ENCODE measurements at regions not wholly inside any gene's neighbourhood (a gene's known extent, or its start where the extent isn't known, plus 50 kb on each side); places are given as distances from the start of the nearest gene placed in this dataset.

DNA sequence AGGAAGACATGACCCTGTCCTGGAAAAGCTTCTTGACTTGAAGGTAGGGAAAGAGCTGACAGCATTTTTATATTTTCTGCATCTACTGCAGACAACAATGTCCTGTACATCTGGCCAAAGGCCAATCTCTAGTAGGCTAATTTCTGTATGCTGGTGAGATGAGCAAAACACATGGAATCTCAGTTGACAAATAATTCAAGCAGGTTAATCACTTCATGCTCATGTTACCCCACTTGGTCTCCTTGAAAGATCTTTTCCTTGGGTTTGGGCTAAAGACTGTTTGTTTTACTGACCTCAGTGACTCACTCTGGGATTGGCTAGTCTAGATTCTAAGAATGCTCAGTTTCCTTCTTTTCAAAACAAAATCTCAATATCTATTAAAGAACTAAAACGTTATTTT, 298.8 kb downstream of the LMO7 start:
- Mint-ChIP-seq H3K36me3 (ENCODE audit: insufficient read depth) (no peaks in the 10 kb centered on the region), H3K27ac (no peak overlapping the region), H3K27me3 (no peaks in the 10 kb centered on the region), H3K4me3 (ENCODE audit: low read depth) (no peak overlapping the region), H3K4me1 (ENCODE audit: low read depth) (no peaks in the 10 kb centered on the region), H3K9me3 (ENCODE audit: low read depth) (no peaks in the 10 kb centered on the region)
- DNase-seq (ENCODE audit: low spot score, unreplicated experiment) = no peak
- TF ChIP-seq, protein P1, sequence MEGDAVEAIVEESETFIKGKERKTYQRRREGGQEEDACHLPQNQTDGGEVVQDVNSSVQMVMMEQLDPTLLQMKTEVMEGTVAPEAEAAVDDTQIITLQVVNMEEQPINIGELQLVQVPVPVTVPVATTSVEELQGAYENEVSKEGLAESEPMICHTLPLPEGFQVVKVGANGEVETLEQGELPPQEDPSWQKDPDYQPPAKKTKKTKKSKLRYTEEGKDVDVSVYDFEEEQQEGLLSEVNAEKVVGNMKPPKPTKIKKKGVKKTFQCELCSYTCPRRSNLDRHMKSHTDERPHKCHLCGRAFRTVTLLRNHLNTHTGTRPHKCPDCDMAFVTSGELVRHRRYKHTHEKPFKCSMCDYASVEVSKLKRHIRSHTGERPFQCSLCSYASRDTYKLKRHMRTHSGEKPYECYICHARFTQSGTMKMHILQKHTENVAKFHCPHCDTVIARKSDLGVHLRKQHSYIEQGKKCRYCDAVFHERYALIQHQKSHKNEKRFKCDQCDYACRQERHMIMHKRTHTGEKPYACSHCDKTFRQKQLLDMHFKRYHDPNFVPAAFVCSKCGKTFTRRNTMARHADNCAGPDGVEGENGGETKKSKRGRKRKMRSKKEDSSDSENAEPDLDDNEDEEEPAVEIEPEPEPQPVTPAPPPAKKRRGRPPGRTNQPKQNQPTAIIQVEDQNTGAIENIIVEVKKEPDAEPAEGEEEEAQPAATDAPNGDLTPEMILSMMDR (IDR thresholded peaks at IDR 0.05; ENCODE audit: unreplicated experiment) = no peak

DNA sequence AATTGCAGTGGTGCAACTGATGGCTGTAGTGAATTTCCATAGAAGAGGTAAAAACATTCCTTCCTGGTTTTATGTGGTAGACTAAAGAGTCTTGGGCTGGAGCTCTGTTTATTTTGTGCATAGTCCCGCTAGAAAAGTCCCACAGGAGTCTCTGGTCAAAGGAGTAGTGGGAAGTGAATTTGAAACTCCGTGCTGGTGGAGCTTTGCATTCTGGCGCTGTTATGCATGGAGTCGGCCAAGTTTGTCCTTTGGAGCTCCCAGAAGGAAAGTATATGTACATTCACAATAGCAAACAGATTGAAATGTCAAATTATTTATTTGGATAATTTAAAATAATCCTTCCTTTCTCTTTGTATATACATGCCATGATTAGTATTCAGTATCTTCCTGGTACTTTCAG, 296.5 kb downstream of the LMO7 start:
- no peaks in the 10 kb centered on the region for H3K4me1 Mint-ChIP-seq (ENCODE audit: low read depth)
- H3K4me3 Mint-ChIP-seq (ENCODE audit: low read depth) = no peak overlapping the region
- no peak for DNase-seq (ENCODE audit: low spot score, unreplicated experiment)
- H3K27ac Mint-ChIP-seq = no peak overlapping the region
- H3K27me3 Mint-ChIP-seq = no peaks in the 10 kb centered on the region
- no peaks in the 10 kb centered on the region for H3K9me3 Mint-ChIP-seq (ENCODE audit: low read depth)
- H3K36me3 Mint-ChIP-seq (ENCODE audit: insufficient read depth) = no peaks in the 10 kb centered on the region
- TF ChIP-seq, protein P1 (IDR thresholded peaks at IDR 0.05; ENCODE audit: unreplicated experiment) = no peak

DNA sequence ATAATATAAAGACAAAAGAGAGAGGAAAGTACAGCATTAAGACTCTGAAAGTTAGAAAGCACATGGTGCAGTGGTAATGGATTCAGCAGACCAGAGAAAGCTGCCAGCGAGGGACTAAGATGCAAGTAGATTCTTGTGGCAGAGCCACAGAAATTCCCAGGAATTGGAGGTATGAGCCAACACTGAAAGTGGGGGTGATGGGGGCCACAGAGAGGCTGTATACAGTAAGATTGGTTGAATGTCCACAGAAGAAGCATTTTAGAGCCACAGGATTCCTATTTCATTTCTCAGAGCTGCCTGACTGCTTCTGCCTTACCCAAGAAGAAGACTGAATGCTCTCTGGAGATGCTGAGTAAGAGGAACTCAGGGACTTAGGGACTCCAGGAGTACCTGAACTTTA, 295.0 kb downstream of the LMO7 start:
- no peak for DNase-seq (ENCODE audit: low spot score, unreplicated experiment)
- H3K27ac Mint-ChIP-seq = no peak overlapping the region
- TF ChIP-seq, protein P1 (IDR thresholded peaks at IDR 0.05; ENCODE audit: unreplicated experiment) = no peak
- no peaks in the 10 kb centered on the region for H3K36me3 Mint-ChIP-seq (ENCODE audit: insufficient read depth)
- no peaks in the 10 kb centered on the region for H3K4me1 Mint-ChIP-seq (ENCODE audit: low read depth)
- no peaks in the 10 kb centered on the region for H3K9me3 Mint-ChIP-seq (ENCODE audit: low read depth)
- no peaks in the 10 kb centered on the region for H3K27me3 Mint-ChIP-seq
- H3K4me3 Mint-ChIP-seq (ENCODE audit: low read depth) = no peak overlapping the region

DNA sequence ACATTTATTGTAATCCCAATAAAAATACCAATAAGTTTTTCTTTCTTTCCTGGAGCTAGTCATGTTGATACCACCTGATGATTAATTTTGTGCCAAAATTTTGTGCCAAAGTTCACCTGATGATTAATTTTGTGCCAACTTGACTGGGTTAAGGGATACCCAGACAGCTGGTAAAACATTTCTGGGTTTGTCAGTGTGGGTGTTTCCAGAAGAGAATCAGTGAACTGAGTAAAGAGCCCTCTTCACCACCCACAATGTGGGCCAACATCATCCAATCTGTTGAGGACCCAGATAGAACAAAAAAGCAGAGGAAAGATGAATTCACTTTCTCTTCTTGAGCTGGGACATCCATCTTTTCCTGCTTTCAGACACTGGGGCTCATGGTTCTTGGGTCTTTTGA, 292.9 kb downstream of the LMO7 start:
- H3K36me3 Mint-ChIP-seq (ENCODE audit: insufficient read depth) = no peaks in the 10 kb centered on the region
- no peak overlapping the region for H3K27ac Mint-ChIP-seq
- no peak overlapping the region for H3K4me3 Mint-ChIP-seq (ENCODE audit: low read depth)
- no peaks in the 10 kb centered on the region for H3K9me3 Mint-ChIP-seq (ENCODE audit: low read depth)
- no peak for DNase-seq (ENCODE audit: low spot score, unreplicated experiment)
- TF ChIP-seq, protein P1 (IDR thresholded peaks at IDR 0.05; ENCODE audit: unreplicated experiment) = no peak
- no peaks in the 10 kb centered on the region for H3K27me3 Mint-ChIP-seq
- H3K4me1 Mint-ChIP-seq (ENCODE audit: low read depth) = no peaks in the 10 kb centered on the region

DNA sequence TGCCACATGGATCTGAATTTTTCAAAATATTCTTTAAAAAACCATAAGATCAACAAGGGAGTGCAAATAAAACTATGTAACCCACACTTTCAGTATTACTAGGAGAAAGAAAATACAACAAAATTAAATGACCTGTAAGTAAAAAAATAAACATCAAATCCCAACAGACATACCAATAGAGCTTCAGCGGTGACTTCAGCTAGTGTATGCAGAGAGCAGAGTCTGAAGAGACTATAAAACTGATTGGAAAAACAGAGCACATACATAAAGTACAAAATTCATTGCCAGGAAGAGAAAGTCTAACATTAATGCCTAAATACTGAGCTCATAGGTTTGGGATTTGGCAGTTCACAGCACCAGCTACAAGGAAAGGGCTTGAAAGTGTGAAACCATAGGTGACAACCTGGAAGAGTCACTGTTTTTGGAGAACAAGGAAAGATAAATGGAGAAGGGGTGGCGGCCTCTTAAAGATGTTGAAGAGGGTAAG, 291.1 kb downstream of the LMO7 start:
- DNase-seq (ENCODE audit: low spot score, unreplicated experiment) = no peak
- no peaks in the 10 kb centered on the region for H3K9me3 Mint-ChIP-seq (ENCODE audit: low read depth)
- H3K4me3 Mint-ChIP-seq (ENCODE audit: low read depth) = no peak overlapping the region
- H3K27ac Mint-ChIP-seq = no peak overlapping the region
- TF ChIP-seq, protein P1 (IDR thresholded peaks at IDR 0.05; ENCODE audit: unreplicated experiment) = no peak
- no peaks in the 10 kb centered on the region for H3K36me3 Mint-ChIP-seq (ENCODE audit: insufficient read depth)
- H3K27me3 Mint-ChIP-seq = no peaks in the 10 kb centered on the region
- H3K4me1 Mint-ChIP-seq (ENCODE audit: low read depth) = no peaks in the 10 kb centered on the region
